ENCODE measurements at regions not wholly inside any gene's neighbourhood (a gene's known extent, or its start where the extent isn't known, plus 50 kb on each side); places are given as distances from the start of the nearest gene placed in this dataset.

- no peak for TF ChIP-seq CTCF (IDR thresholded peaks at IDR 0.05)
Measured at GRCh38 chr1:195785830-195786229, 822.4 kb downstream of the KCNT2 start.

GRCh38 chr1:195773931-195774330 is 834.3 kb downstream of the KCNT2 start:
- Histone ChIP-seq H3K27me3 (no peaks in the 10 kb centered on the region), H3K27ac (no peak overlapping the region), H3K4me1 (no peaks in the 10 kb centered on the region), H3K36me3 (no peaks in the 10 kb centered on the region), H3K4me3 (no peak overlapping the region), H3K9me3 (no peaks in the 10 kb centered on the region)
- no peak for TF ChIP-seq CTCF (IDR thresholded peaks at IDR 0.05)
- DNase-seq (no peak), ATAC-seq (no peak)
- intact Hi-C loops (cut with DNase I), result no loop called here

More at GRCh38 chr1:195785830-195786229, 822.4 kb downstream of the KCNT2 start:
- H3K36me3 ChIP-seq, result no peaks in the 10 kb centered on the region
- intact Hi-C loops (cut with DNase I), result no loop called here
- peak in 1 of 4 donors; percentile 8 for DNase-seq
- no peak overlapping the region for H3K27ac ChIP-seq
- H3K27me3 ChIP-seq, result no peaks in the 10 kb centered on the region
- no peak for ATAC-seq
- H3K9me3 ChIP-seq, result peaks cover 0 to 15% of the 10 kb centered on the region in 2 donors
- H3K4me3 ChIP-seq, result no peak overlapping the region
- no peaks in the 10 kb centered on the region for H3K4me1 ChIP-seq

- no peak for TF ChIP-seq CTCF (IDR thresholded peaks at IDR 0.05)
- no peaks in the 10 kb centered on the region for H3K36me3 ChIP-seq
Measured at GRCh38 chr1:195769461-195769860, 838.8 kb downstream of the KCNT2 start.

GRCh38 chr1:195768936-195769335 is 839.3 kb downstream of the KCNT2 start:
- Histone ChIP-seq H3K9me3 (no peaks in the 10 kb centered on the region), H3K4me1 (no peaks in the 10 kb centered on the region), H3K36me3 (no peaks in the 10 kb centered on the region), H3K4me3 (no peak overlapping the region), H3K27ac (no peak overlapping the region), H3K27me3 (no peaks in the 10 kb centered on the region)
- TF ChIP-seq CTCF (IDR thresholded peaks at IDR 0.05), result no peak
- intact Hi-C loops (cut with DNase I), result no loop called here
- DNase-seq (no peak), ATAC-seq (no peak)

More at GRCh38 chr1:195769461-195769860, 838.8 kb downstream of the KCNT2 start:
- H3K9me3 ChIP-seq, result no peaks in the 10 kb centered on the region
- intact Hi-C loops (cut with DNase I), result no loop called here
- ATAC-seq (no peak), DNase-seq (no peak)
- no peaks in the 10 kb centered on the region for H3K4me1 ChIP-seq
- no peaks in the 10 kb centered on the region for H3K27me3 ChIP-seq
- H3K4me3 ChIP-seq, result no peak overlapping the region
- no peak overlapping the region for H3K27ac ChIP-seq

GRCh38 chr1:195768377-195768776 is 839.9 kb downstream of the KCNT2 start:
- H3K4me3 ChIP-seq, result no peak overlapping the region
- ATAC-seq, result no peak
- no peaks in the 10 kb centered on the region for H3K9me3 ChIP-seq
- no peaks in the 10 kb centered on the region for H3K36me3 ChIP-seq
- no peak for TF ChIP-seq CTCF (IDR thresholded peaks at IDR 0.05)
- no peaks in the 10 kb centered on the region for H3K4me1 ChIP-seq
- no peak overlapping the region for H3K27ac ChIP-seq
- intact Hi-C loops (cut with DNase I), result no loop called here
- no peaks in the 10 kb centered on the region for H3K27me3 ChIP-seq
- DNase-seq, result no peak

Data from left lung (tissue), 4 donors.